Lower leg skin (tissue), 3 donors: ENCODE measurements at regions not wholly inside any gene's neighbourhood (a gene's known extent, or its start where the extent isn't known, plus 50 kb on each side); places are given as distances from the start of the nearest gene placed in this dataset.

Experiments used
- POLR2A ChIP-seq, 2 donors: fragments of 450-650 bp; IDR thresholded peaks; one replicate each; pipeline ENCODE4 v1.6.1; 2016 to 2017; ENCODE audit warnings: antibody characterized with exemption in 2 of 2, mild to moderate bottlenecking in 1 of 2, moderate library complexity in 1 of 2
- TF ChIP-seq, protein P1 (sequence below), 3 donors: fragments of 450-650 bp; IDR thresholded peaks; one replicate each; pipeline ENCODE4 v1.5.1; 2016; ENCODE audit warnings: antibody characterized with exemption in 3 of 3, mild to moderate bottlenecking in 3 of 3, moderate library complexity in 2 of 3

DNA sequence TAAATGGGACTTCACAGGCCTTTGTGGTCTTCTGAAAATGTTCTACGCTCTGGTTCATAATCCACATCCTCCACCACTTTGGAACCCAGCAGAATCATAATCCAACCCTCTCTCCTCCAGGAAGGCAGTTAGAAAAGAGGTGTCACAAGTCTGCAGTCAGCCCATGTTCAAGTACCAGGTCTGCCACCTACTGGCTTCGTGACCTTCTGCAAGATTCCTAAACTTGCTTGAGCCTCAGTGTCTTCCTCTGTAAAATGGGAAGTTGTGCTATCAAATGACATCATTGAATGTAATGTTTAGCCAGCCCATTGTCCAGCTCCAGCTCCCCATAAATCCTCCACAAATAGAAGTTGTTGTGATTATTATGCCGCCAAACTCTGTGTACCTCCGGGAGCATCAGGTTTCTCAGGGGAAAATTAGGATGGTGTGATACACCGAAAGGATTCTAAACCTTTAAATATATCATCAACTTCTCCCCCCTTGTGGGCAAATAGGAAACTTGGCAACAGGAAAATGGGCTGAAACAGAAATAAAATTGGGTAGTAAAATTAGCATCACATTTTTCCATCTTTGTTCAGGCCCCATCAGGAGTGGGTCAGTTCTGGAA lies 109.7 kb downstream of the NUFIP1 start:
- TF ChIP-seq, protein P1, sequence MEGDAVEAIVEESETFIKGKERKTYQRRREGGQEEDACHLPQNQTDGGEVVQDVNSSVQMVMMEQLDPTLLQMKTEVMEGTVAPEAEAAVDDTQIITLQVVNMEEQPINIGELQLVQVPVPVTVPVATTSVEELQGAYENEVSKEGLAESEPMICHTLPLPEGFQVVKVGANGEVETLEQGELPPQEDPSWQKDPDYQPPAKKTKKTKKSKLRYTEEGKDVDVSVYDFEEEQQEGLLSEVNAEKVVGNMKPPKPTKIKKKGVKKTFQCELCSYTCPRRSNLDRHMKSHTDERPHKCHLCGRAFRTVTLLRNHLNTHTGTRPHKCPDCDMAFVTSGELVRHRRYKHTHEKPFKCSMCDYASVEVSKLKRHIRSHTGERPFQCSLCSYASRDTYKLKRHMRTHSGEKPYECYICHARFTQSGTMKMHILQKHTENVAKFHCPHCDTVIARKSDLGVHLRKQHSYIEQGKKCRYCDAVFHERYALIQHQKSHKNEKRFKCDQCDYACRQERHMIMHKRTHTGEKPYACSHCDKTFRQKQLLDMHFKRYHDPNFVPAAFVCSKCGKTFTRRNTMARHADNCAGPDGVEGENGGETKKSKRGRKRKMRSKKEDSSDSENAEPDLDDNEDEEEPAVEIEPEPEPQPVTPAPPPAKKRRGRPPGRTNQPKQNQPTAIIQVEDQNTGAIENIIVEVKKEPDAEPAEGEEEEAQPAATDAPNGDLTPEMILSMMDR (IDR thresholded peaks at IDR 0.05) = no peak
- no peak for TF ChIP-seq POLR2A (IDR thresholded peaks at IDR 0.05)
